NOMO-1 treated with dmso at 0.1 percent for 144 hours (cell line): ENCODE measurements at regions not wholly inside any gene's neighbourhood (a gene's known extent, or its start where the extent isn't known, plus 50 kb on each side); places are given as distances from the start of the nearest gene placed in this dataset.

ENCODE experiments used
- DNase-seq: peaks from one replicate; lab custom pipeline; 2025; ENCODE audit not compliant: unreplicated experiment; lab: John Stamatoyannopoulos, UW

GRCh38 chr20:54361475-54361874 is 113.9 kb upstream of the DOK5 start:
- no peak for DNase-seq

- DNase-seq, result no peak
Observed at GRCh38 chr20:54362283-54362682, 113.1 kb upstream of the DOK5 start.

- DNase-seq, result no peak
Observed at GRCh38 chr20:54364365-54364764, 111.0 kb upstream of the DOK5 start.

GRCh38 chr20:54364919-54365318 is 110.5 kb upstream of the DOK5 start:
- no peak for DNase-seq

- no peak for DNase-seq
Observed at GRCh38 chr20:54366669-54367344, 108.6 kb upstream of the DOK5 start.

GRCh38 chr20:54368570-54368969 is 106.8 kb upstream of the DOK5 start:
- no peak for DNase-seq

- DNase-seq, result no peak
Observed at GRCh38 chr20:54372313-54372712, 103.1 kb upstream of the DOK5 start.

- no peak for DNase-seq
Observed at GRCh38 chr20:54377992-54378773, 97.2 kb upstream of the DOK5 start.

- DNase-seq, result no peak
Observed at GRCh38 chr20:54379893-54380584, 95.4 kb upstream of the DOK5 start.

GRCh38 chr20:54382419-54382818 is 93.0 kb upstream of the DOK5 start:
- no peak for DNase-seq

GRCh38 chr20:54385746-54386145 is 89.6 kb upstream of the DOK5 start:
- DNase-seq, result no peak

- no peak for DNase-seq
Observed at GRCh38 chr20:54389596-54390280, 85.7 kb upstream of the DOK5 start.

- DNase-seq, result no peak
Observed at GRCh38 chr20:54397292-54398140, 77.9 kb upstream of the DOK5 start.

GRCh38 chr20:54398814-54399213 is 76.6 kb upstream of the DOK5 start:
- DNase-seq, result no peak

- DNase-seq, result no peak
Observed at GRCh38 chr20:54405540-54405939, 69.9 kb upstream of the DOK5 start.

GRCh38 chr20:54407459-54407858 is 67.9 kb upstream of the DOK5 start:
- no peak for DNase-seq

GRCh38 chr20:54415967-54416366 is 59.4 kb upstream of the DOK5 start:
- no peak for DNase-seq

- DNase-seq, result no peak
Observed at GRCh38 chr20:54416770-54417169, 58.6 kb upstream of the DOK5 start.

GRCh38 chr20:54419531-54419930 is 55.9 kb upstream of the DOK5 start:
- no peak for DNase-seq
